GM12892 (cell line): ENCODE measurements at regions not wholly inside any gene's neighbourhood (a gene's known extent, or its start where the extent isn't known, plus 50 kb on each side); places are given as distances from the start of the nearest gene placed in this dataset.

ENCODE experiments used
- POLR2A ChIP-seq: IDR thresholded peaks from 2 replicates; pipeline ENCODE4 v1.6.1; 2011; ENCODE audit warnings: low read depth, low read length, control low read depth
- POLR2AphosphoS5 ChIP-seq: IDR thresholded peaks from 2 replicates; pipeline ENCODE4 v1.6.1; 2011; ENCODE audit warnings: low read depth, low read length, control low read depth
- TAF1 ChIP-seq: IDR thresholded peaks from 2 replicates; pipeline ENCODE4 v1.6.1; 2011; ENCODE audit warnings: low read depth, mild to moderate bottlenecking, control low read depth, low read length, borderline replicate concordance

GRCh38 chr13:73464758-73465616 lies 406.2 kb downstream of the KLF5 start:
- TF ChIP-seq POLR2A (no peak), TAF1 (no peak), POLR2AphosphoS5 (no peak)
